K562 (cell line): ENCODE measurements at regions not wholly inside any gene's neighbourhood (a gene's known extent, or its start where the extent isn't known, plus 50 kb on each side); places are given as distances from the start of the nearest gene placed in this dataset.

Experiments used
- NR1H2 ChIP-seq: sonication (generic); formaldehyde crosslinking; IDR thresholded peaks from 2 replicates; pipeline ENCODE4 v1.4.0; 2020; ENCODE audit warnings: mild to moderate bottlenecking, missing genetic modification reagents
- POLR2A ChIP-seq: fragments of 450-650 bp; conservative IDR thresholded peaks from 2 replicates; pipeline ENCODE4 v1.6.1; 2016
- ZBTB7A ChIP-seq: IDR thresholded peaks from 2 replicates; pipeline ENCODE4 v1.6.1; 2011; ENCODE audit warnings: low read depth, mild to moderate bottlenecking, low read length, moderate library complexity, borderline replicate concordance; ENCODE audit not compliant: control insufficient read depth
- TF ChIP-seq, protein P1 (sequence below): fragments of 450-650 bp; formaldehyde crosslinking; IDR thresholded peaks from 2 replicates; pipeline ENCODE4 v1.4.0; 2022; ENCODE audit warnings: missing genetic modification characterization

DNA sequence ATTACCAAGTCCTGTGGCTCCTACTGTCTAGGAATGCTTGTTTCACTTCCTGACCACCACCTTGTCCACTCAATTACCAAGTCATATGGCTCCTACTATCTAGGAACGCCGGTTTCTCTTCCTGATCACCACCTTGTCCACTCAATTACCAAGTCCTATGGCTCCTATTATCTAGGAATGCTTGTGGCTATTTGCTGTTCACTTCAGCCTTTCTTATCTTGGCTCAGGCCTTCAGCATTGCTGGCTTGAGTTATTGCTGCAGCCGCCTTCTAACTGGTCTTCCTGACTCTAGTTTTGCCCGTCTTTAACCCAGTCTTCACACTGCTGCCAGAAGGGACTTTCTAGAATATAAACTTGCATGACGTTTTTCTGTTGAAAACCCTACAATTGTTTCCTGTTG is 82.5 kb upstream of the GAREM1 start:
- TF ChIP-seq, protein P1, sequence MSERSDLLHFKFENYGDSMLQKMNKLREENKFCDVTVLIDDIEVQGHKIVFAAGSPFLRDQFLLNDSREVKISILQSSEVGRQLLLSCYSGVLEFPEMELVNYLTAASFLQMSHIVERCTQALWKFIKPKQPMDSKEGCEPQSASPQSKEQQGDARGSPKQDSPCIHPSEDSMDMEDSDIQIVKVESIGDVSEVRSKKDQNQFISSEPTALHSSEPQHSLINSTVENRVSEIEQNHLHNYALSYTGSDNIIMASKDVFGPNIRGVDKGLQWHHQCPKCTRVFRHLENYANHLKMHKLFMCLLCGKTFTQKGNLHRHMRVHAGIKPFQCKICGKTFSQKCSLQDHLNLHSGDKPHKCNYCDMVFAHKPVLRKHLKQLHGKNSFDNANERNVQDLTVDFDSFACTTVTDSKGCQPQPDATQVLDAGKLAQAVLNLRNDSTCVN: no peak
- TF ChIP-seq POLR2A (no peak), NR1H2 (no peak), ZBTB7A (no peak)
